ENCODE measurements at regions not wholly inside any gene's neighbourhood (a gene's known extent, or its start where the extent isn't known, plus 50 kb on each side); places are given as distances from the start of the nearest gene placed in this dataset.
A peak's percentile ranks its signal among the peaks of the same experiment; 100 is the strongest.

GRCh38 chr3:104715972-104716371 is 650.7 kb upstream of the ALCAM start:
- no peak for DNase-seq

GRCh38 chr3:104717828-104718196 is 648.9 kb upstream of the ALCAM start:
- DNase-seq = no peak

- no peak for DNase-seq
These were observed 643.7 kb upstream of the ALCAM start for GRCh38 chr3:104723000-104723399.

- no peak for DNase-seq
These were observed 635.6 kb upstream of the ALCAM start for GRCh38 chr3:104731074-104731473.

GRCh38 chr3:104734627-104735026 is 632.1 kb upstream of the ALCAM start:
- no peak for DNase-seq

GRCh38 chr3:104735691-104736090 is 631.0 kb upstream of the ALCAM start:
- no peak for DNase-seq

- no peak for DNase-seq
These were observed 628.4 kb upstream of the ALCAM start for GRCh38 chr3:104738271-104738670.

- no peak for DNase-seq
These were observed 625.8 kb upstream of the ALCAM start for GRCh38 chr3:104740874-104741379.

GRCh38 chr3:104742044-104742443 is 624.7 kb upstream of the ALCAM start:
- no peak for DNase-seq

GRCh38 chr3:104745313-104745712 is 621.4 kb upstream of the ALCAM start:
- no peak for DNase-seq

GRCh38 chr3:104746056-104746455 is 620.7 kb upstream of the ALCAM start:
- no peak for DNase-seq

- DNase-seq = no peak
These were observed 616.1 kb upstream of the ALCAM start for GRCh38 chr3:104750581-104750980.

GRCh38 chr3:104755791-104756190 is 610.9 kb upstream of the ALCAM start:
- no peak for DNase-seq

- no peak for DNase-seq
These were observed 603.7 kb upstream of the ALCAM start for GRCh38 chr3:104763007-104763406.

GRCh38 chr3:104764496-104764895 is 602.2 kb upstream of the ALCAM start:
- no peak for DNase-seq

GRCh38 chr3:104768886-104769285 is 597.8 kb upstream of the ALCAM start:
- DNase-seq = no peak

- no peak for DNase-seq
These were observed 587.4 kb upstream of the ALCAM start for GRCh38 chr3:104779324-104779723.

- no peak for DNase-seq
These were observed 585.6 kb upstream of the ALCAM start for GRCh38 chr3:104781112-104781511.

GRCh38 chr3:104785947-104786346 is 580.8 kb upstream of the ALCAM start:
- DNase-seq = no peak

- no peak for DNase-seq
These were observed 579.4 kb upstream of the ALCAM start for GRCh38 chr3:104787306-104787705.

- no peak for DNase-seq
These were observed 577.9 kb upstream of the ALCAM start for GRCh38 chr3:104788807-104789206.

- no peak for DNase-seq
These were observed 575.4 kb upstream of the ALCAM start for GRCh38 chr3:104791331-104791730.

GRCh38 chr3:104796556-104796955 is 570.2 kb upstream of the ALCAM start:
- DNase-seq = no peak

GRCh38 chr3:104805042-104805441 is 561.7 kb upstream of the ALCAM start:
- peak; percentile 68 for DNase-seq

GRCh38 chr3:104805508-104805907 is 561.2 kb upstream of the ALCAM start:
- no peak for DNase-seq

GRCh38 chr3:104810896-104811295 is 555.8 kb upstream of the ALCAM start:
- DNase-seq = no peak
